CD14-positive monocyte (primary cell): ENCODE measurements at regions not wholly inside any gene's neighbourhood (a gene's known extent, or its start where the extent isn't known, plus 50 kb on each side); places are given as distances from the start of the nearest gene placed in this dataset.

Experiments used
- DNase-seq, 3 donors: peaks; one replicate each; pipeline ENCODE4 v3.0.0-alpha.2; 2011 to 2022
- H2AFZ ChIP-seq: 2 replicates; pipeline ENCODE4 v1.6.0; 2012; ENCODE audit warnings: mild to moderate bottlenecking, low read depth, low read length, inconsistent platforms; ENCODE audit not compliant: insufficient read depth, poor library complexity, severe bottlenecking
- H3K27ac ChIP-seq, 2 donors: 1 replicate in 1 of 2; 2 replicates in 1 of 2; pipeline ENCODE4 v1.5.1; 2012 to 2013; ENCODE audit warnings: low read length in 2 of 2, control low read depth in 1 of 2, inconsistent platforms in 1 of 2, low read depth in 1 of 2, mild to moderate bottlenecking in 1 of 2
- H3K27me3 ChIP-seq, 2 donors: one replicate each; pipeline versions ENCODE4 v1.6.0 to v1.6.1; 2011 to 2013; ENCODE audit warnings: low read length in 2 of 2; ENCODE audit not compliant: control insufficient read depth in 2 of 2, insufficient read depth in 2 of 2
- H3K36me3 ChIP-seq, 2 donors: replicated peaks in 1 of 2; 1 replicate in 1 of 2; 2 replicates in 1 of 2; pipeline versions ENCODE4 v1.5.1 to v1.6.1; 2012 to 2013; ENCODE audit warnings: low read length in 2 of 2, control low read depth in 1 of 2, inconsistent platforms in 1 of 2, mild to moderate bottlenecking in 1 of 2; ENCODE audit not compliant: insufficient read depth in 2 of 2, control insufficient read depth in 1 of 2
- H3K4me1 ChIP-seq, 2 donors: 1 replicate in 1 of 2; 2 replicates in 1 of 2; pipeline versions ENCODE4 v1.5.1 to v1.6.1; 2012 to 2013; ENCODE audit warnings: low read length in 2 of 2, control low read depth in 1 of 2, inconsistent platforms in 1 of 2, mild to moderate bottlenecking in 1 of 2, moderate library complexity in 1 of 2; ENCODE audit not compliant: insufficient read depth in 2 of 2, control insufficient read depth in 1 of 2
- H3K4me2 ChIP-seq: replicated peaks from 2 replicates; pipeline ENCODE3; 2012; ENCODE audit warnings: low read length, moderate library complexity, mild to moderate bottlenecking; ENCODE audit not compliant: poor library complexity, severe bottlenecking; ENCODE audit errors: extremely low read depth
- H3K4me3 ChIP-seq, 3 experiments: fragments of 200-600 bp in 1 of 3; sonication (generic) in 1 of 3; replicated peaks in 1 of 3; 1 replicate in 2 of 3; 2 replicates in 1 of 3; pipeline ENCODE4 v1.5.1; 2011 to 2013; ENCODE audit warnings: low read length in 3 of 3, mild to moderate bottlenecking in 3 of 3, control low read depth in 2 of 3, low read depth in 2 of 3, inconsistent platforms in 1 of 3, moderate library complexity in 1 of 3
- H3K79me2 ChIP-seq: 2 replicates; pipeline ENCODE4 v1.6.0; 2012; ENCODE audit warnings: mild to moderate bottlenecking, control low read depth, inconsistent platforms, low read length, moderate library complexity; ENCODE audit not compliant: insufficient read depth
- H3K9ac ChIP-seq: 2 replicates; pipeline ENCODE4 v1.6.0; 2017; ENCODE audit warnings: low read length, mild to moderate bottlenecking; ENCODE audit not compliant: insufficient read depth, poor library complexity, severe bottlenecking
- H3K9me3 ChIP-seq, 2 donors: replicated peaks in 1 of 2; 1 replicate in 1 of 2; 2 replicates in 1 of 2; pipeline versions ENCODE4 v1.5.1 to v1.6.1; 2012 to 2013; ENCODE audit warnings: low read length in 2 of 2, control low read depth in 1 of 2; ENCODE audit not compliant: control insufficient read depth in 1 of 2, insufficient read depth in 1 of 2
- H4K20me1 ChIP-seq: 2 replicates; pipeline ENCODE4 v1.6.0; 2012; ENCODE audit warnings: mild to moderate bottlenecking, low read length, control low read depth, moderate library complexity; ENCODE audit not compliant: insufficient read depth
- H3K27ac Mint-ChIP-seq, 7 donors: one replicate each; pipeline ENCODE4 v1.8.0; 2020; ENCODE audit warnings: mild to moderate bottlenecking in 7 of 7, mixed read lengths in 7 of 7, moderate library complexity in 6 of 7, inconsistent platforms in 2 of 7
- H3K27me3 Mint-ChIP-seq, 3 donors: one replicate each; pipeline ENCODE4 v1.8.0; 2021 to 2022; ENCODE audit warnings: low read depth in 3 of 3, mild to moderate bottlenecking in 3 of 3, mixed read lengths in 3 of 3, moderate library complexity in 3 of 3, inconsistent platforms in 1 of 3
- H3K36me3 Mint-ChIP-seq, 2 donors: one replicate each; pipeline ENCODE4 v1.8.0; 2020; ENCODE audit warnings: mixed read lengths in 2 of 2, inconsistent platforms in 1 of 2, mild to moderate bottlenecking in 1 of 2
- H3K4me1 Mint-ChIP-seq: one replicate; pipeline ENCODE4 v1.8.0; 2020; ENCODE audit warnings: mild to moderate bottlenecking, mixed read lengths
- H3K4me3 Mint-ChIP-seq, 2 donors: one replicate each; pipeline ENCODE4 v1.8.0; 2020; ENCODE audit warnings: mild to moderate bottlenecking in 2 of 2, mixed read lengths in 2 of 2, moderate library complexity in 1 of 2
- H3K9me3 Mint-ChIP-seq, 7 donors: one replicate each; pipeline ENCODE4 v1.8.0; 2020 to 2022; ENCODE audit warnings: mixed read lengths in 7 of 7, mild to moderate bottlenecking in 6 of 7, moderate library complexity in 6 of 7, inconsistent platforms in 2 of 7
- WGBS: methylation state at CpG from one replicate; pipeline ENCODE4 v1.1.5; 2013; ENCODE audit warnings: missing lambda C conversion rate; ENCODE audit not compliant: insufficient coverage; 5-methylcytosine and 5-hydroxymethylcytosine counted together
- intact Hi-C, 2 donors: fragments of 100-400 bp; cut with micrococcal nuclease; formaldehyde crosslinking; loops; one replicate each; pipeline versions ENCODE4 v1.15.0 to v1.15.1; 2023
- TF ChIP-seq, protein P1 (sequence below): fragments of 200-600 bp; IDR thresholded peaks from one replicate; pipeline ENCODE4 v1.8.0; 2022; ENCODE audit warnings: antibody characterized with exemption, mild to moderate bottlenecking

DNA sequence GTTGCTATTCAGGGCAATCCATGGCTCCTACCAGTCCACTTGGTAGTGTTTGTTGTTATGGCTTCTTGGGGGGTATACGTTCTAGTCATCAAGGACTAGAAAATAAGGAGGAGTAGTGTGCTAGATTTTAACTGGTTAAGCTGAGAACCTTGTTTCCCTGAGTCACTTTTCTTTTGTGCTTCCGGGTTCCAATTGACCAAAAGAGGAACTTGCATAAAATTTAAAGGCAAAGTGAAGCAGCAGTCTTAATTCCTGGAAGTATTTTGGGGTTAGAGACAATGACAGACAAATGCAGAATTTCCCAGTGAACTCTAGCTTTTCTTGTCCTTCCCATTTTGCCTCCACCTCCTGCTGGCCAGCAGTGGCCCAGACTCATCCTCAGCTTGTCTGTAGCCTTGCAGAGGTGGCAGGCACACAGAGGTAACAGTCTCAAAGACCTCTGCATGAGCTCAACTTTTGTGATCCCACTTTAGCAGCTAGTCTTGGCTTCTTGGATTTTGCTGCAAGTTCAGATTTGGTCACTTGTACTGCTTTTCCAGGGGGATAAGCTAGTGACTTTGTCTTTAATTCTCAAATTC, 1105.8 kb upstream of the NXPH2 start:
- TF ChIP-seq, protein P1, sequence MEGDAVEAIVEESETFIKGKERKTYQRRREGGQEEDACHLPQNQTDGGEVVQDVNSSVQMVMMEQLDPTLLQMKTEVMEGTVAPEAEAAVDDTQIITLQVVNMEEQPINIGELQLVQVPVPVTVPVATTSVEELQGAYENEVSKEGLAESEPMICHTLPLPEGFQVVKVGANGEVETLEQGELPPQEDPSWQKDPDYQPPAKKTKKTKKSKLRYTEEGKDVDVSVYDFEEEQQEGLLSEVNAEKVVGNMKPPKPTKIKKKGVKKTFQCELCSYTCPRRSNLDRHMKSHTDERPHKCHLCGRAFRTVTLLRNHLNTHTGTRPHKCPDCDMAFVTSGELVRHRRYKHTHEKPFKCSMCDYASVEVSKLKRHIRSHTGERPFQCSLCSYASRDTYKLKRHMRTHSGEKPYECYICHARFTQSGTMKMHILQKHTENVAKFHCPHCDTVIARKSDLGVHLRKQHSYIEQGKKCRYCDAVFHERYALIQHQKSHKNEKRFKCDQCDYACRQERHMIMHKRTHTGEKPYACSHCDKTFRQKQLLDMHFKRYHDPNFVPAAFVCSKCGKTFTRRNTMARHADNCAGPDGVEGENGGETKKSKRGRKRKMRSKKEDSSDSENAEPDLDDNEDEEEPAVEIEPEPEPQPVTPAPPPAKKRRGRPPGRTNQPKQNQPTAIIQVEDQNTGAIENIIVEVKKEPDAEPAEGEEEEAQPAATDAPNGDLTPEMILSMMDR: no peak
- intact Hi-C loops: no loop called here
- no peaks in the 10 kb centered on the region for H3K27me3 Mint-ChIP-seq
- H3K4me1 Mint-ChIP-seq: no peaks in the 10 kb centered on the region
- no peak overlapping the region for H3K27ac ChIP-seq
- H3K4me2 ChIP-seq: no peak overlapping the region
- no peaks in the 10 kb centered on the region for H4K20me1 ChIP-seq
- no peak for DNase-seq
- H3K4me3 Mint-ChIP-seq: no peak overlapping the region
- H2AFZ ChIP-seq: no peak overlapping the region
- H3K4me1 ChIP-seq: no peaks in the 10 kb centered on the region
- H3K79me2 ChIP-seq: no peaks in the 10 kb centered on the region
- H3K9me3 Mint-ChIP-seq: peaks cover 0 to 6% (median 1%) of the 10 kb centered on the region in 7 donors
- no peak overlapping the region for H3K27ac Mint-ChIP-seq
- H3K27me3 ChIP-seq: no peaks in the 10 kb centered on the region
- no peak overlapping the region for H3K4me3 ChIP-seq
- no peaks in the 10 kb centered on the region for H3K36me3 ChIP-seq
- no peaks in the 10 kb centered on the region for H3K36me3 Mint-ChIP-seq
- H3K9me3 ChIP-seq: peaks cover 4 to 5% of the 10 kb centered on the region in 2 donors
- H3K9ac ChIP-seq: no peak overlapping the region
- WGBS: 39% methylated on average over 2 of the region's 2 CpGs

DNA sequence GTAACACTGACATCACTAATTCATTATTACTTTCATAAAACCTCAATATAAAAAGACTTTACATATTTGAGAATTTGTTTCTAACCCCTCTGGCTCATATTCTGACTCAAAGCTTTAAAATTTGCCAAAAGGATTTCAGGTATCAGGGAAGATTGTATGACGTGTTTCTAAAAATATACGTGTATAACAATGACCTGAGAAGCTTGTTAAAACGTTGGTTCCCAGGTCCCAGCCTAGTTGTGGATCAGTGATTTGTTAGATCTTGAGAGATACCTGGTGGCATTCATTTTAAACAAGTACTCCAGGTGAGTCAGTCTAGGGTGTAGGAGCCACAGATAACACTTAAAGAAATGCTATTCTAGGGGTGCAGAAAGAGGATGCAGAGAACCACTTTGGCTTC, 1096.8 kb upstream of the NXPH2 start:
- intact Hi-C loops: no loop called here
- 62% methylated on average over 3 of the region's 3 CpGs for WGBS
- H3K4me1 Mint-ChIP-seq: no peaks in the 10 kb centered on the region

More for the DNA sequence above, 1096.8 kb upstream of the NXPH2 start:
- Mint-ChIP-seq H3K9me3 (peaks cover 0 to 5% (median 0%) of the 10 kb centered on the region in 7 donors), H3K27me3 (peaks cover 0 to 2% (median 1%) of the 10 kb centered on the region in 3 donors), H3K36me3 (no peaks in the 10 kb centered on the region), H3K4me3 (no peak overlapping the region), H3K27ac (no peak overlapping the region)
- Histone ChIP-seq H3K27me3 (no peaks in the 10 kb centered on the region), H3K4me3 (no peak overlapping the region), H3K79me2 (no peaks in the 10 kb centered on the region), H3K4me1 (no peaks in the 10 kb centered on the region), H3K9me3 (no peaks in the 10 kb centered on the region), H3K27ac (no peak overlapping the region), H2AFZ (no peak overlapping the region), H3K4me2 (no peak overlapping the region), H4K20me1 (no peaks in the 10 kb centered on the region), H3K9ac (no peak overlapping the region), H3K36me3 (no peaks in the 10 kb centered on the region)
- DNase-seq: no peak
- TF ChIP-seq, protein P1: no peak
